ENCODE measurements at regions not wholly inside any gene's neighbourhood (a gene's known extent, or its start where the extent isn't known, plus 50 kb on each side); places are given as distances from the start of the nearest gene placed in this dataset.

DNA sequence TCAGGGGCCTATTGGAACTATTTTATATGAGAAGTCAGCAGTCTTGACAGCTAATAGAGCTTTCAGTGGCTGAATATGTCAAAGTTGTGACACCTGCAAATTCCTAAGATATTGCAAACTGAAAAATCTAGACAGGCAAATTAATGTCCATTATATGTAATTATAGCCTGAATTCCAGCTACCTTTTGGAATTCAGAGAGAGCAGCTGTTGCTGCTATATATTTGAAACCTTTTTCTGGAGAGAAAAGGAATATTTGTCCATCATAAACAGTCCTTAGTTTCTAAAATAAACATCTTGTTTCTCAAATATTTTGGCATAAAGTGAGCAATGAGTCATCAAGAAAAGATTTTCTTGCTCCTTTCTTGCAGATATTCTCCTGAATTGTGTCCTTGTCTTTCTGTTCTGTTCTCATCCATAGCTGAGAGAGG, 408.9 kb upstream of the SEMA3D start:
- Histone ChIP-seq H3K4me1 (ENCODE audit: control insufficient read depth, insufficient read depth, low read length) (no peaks in the 10 kb centered on the region), H3K27ac (ENCODE audit: low read depth, low read length) (no peak overlapping the region), H3K9me3 (ENCODE audit: control insufficient read depth, low read length) (no peaks in the 10 kb centered on the region), H3K9ac (ENCODE audit: extremely low read depth, low read length, poor library complexity, severe bottlenecking) (no peak overlapping the region), H3K27me3 (ENCODE audit: control insufficient read depth, insufficient read depth, low read length, poor library complexity, severe bottlenecking) (no peaks in the 10 kb centered on the region), H3K4me3 (ENCODE audit: low read length) (no peak overlapping the region), H3K36me3 (ENCODE audit: control insufficient read depth, insufficient read depth, low read length) (no peaks in the 10 kb centered on the region)
- Mint-ChIP-seq H3K9me3 (no peaks in the 10 kb centered on the region), H3K36me3 (ENCODE audit: low read depth) (no peaks in the 10 kb centered on the region), H3K4me1 (peaks cover 7% of the 10 kb centered on the region), H3K27ac (no peak overlapping the region), H3K4me3 (no peak overlapping the region), H3K27me3 (ENCODE audit: insufficient read depth) (no peaks in the 10 kb centered on the region)
- TF ChIP-seq, protein P1, sequence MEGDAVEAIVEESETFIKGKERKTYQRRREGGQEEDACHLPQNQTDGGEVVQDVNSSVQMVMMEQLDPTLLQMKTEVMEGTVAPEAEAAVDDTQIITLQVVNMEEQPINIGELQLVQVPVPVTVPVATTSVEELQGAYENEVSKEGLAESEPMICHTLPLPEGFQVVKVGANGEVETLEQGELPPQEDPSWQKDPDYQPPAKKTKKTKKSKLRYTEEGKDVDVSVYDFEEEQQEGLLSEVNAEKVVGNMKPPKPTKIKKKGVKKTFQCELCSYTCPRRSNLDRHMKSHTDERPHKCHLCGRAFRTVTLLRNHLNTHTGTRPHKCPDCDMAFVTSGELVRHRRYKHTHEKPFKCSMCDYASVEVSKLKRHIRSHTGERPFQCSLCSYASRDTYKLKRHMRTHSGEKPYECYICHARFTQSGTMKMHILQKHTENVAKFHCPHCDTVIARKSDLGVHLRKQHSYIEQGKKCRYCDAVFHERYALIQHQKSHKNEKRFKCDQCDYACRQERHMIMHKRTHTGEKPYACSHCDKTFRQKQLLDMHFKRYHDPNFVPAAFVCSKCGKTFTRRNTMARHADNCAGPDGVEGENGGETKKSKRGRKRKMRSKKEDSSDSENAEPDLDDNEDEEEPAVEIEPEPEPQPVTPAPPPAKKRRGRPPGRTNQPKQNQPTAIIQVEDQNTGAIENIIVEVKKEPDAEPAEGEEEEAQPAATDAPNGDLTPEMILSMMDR (conservative IDR thresholded peaks at IDR 0.05) = no peak
- DNase-seq = no peak

DNA sequence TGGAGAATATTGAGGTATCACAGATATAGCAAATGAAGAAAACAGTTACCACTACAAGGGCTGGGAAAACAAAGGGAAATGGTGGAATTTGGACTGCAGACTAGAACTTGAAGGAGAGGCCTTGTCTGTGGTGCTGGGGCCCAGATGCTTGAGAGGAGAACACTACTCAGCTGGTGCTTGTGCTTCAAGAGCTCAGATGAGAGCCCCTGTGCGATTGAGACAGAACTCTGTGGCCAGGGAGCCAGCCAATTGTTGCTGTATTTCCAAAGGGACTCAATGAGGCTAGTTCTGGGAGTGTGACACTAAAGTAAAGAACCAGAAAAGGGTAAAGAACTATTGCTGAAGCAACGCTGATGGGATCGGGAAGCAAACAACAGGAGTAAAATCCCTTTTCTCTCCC, 406.5 kb upstream of the SEMA3D start:
- H3K27ac Mint-ChIP-seq = no peak overlapping the region

DNA sequence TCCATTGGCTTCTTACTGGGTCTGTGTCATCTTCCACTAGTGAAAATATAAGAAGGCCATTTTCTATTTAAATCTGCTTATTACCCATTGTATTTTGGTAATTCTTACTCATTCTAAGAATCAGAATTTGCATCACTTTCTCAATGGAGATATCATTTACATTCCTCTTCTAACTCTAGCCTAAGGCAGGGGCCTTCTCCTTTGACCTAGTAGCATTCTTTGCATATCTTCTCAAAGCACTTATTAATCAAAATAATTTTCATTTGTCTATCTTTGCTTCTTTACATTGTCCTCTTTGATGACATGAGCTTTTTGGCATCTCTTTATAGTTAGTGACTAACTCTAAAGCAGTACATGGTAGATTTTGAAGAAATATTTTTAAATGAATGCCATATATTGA, 400.9 kb upstream of the SEMA3D start:
- no peaks in the 10 kb centered on the region for H3K9me3 Mint-ChIP-seq
- DNase-seq = no peak
- no peak overlapping the region for H3K4me3 Mint-ChIP-seq
- H3K27me3 Mint-ChIP-seq (ENCODE audit: insufficient read depth) = no peaks in the 10 kb centered on the region
- H3K36me3 Mint-ChIP-seq (ENCODE audit: low read depth) = no peaks in the 10 kb centered on the region
- no peaks in the 10 kb centered on the region for H3K36me3 ChIP-seq (ENCODE audit: control insufficient read depth, insufficient read depth, low read length)
- H3K4me1 Mint-ChIP-seq = peaks cover 3% of the 10 kb centered on the region
- no peak overlapping the region for H3K4me3 ChIP-seq (ENCODE audit: low read length)
- H3K9ac ChIP-seq (ENCODE audit: extremely low read depth, low read length, poor library complexity, severe bottlenecking) = no peak overlapping the region
- H3K27me3 ChIP-seq (ENCODE audit: control insufficient read depth, insufficient read depth, low read length, poor library complexity, severe bottlenecking) = no peaks in the 10 kb centered on the region
- TF ChIP-seq, protein P1 (conservative IDR thresholded peaks at IDR 0.05) = no peak
- no peaks in the 10 kb centered on the region for H3K9me3 ChIP-seq (ENCODE audit: control insufficient read depth, low read length)
- H3K27ac ChIP-seq (ENCODE audit: low read depth, low read length) = no peak overlapping the region
- no peak overlapping the region for H3K27ac Mint-ChIP-seq
- H3K4me1 ChIP-seq (ENCODE audit: control insufficient read depth, insufficient read depth, low read length) = no peaks in the 10 kb centered on the region

More for the DNA sequence above, 406.5 kb upstream of the SEMA3D start:
- H3K4me1 ChIP-seq (ENCODE audit: control insufficient read depth, insufficient read depth, low read length) = no peaks in the 10 kb centered on the region
- no peak overlapping the region for H3K4me3 Mint-ChIP-seq
- no peaks in the 10 kb centered on the region for H3K9me3 Mint-ChIP-seq
- no peaks in the 10 kb centered on the region for H3K27me3 ChIP-seq (ENCODE audit: control insufficient read depth, insufficient read depth, low read length, poor library complexity, severe bottlenecking)
- H3K27ac ChIP-seq (ENCODE audit: low read depth, low read length) = no peak overlapping the region
- H3K27me3 Mint-ChIP-seq (ENCODE audit: insufficient read depth) = no peaks in the 10 kb centered on the region
- peaks cover 7% of the 10 kb centered on the region for H3K4me1 Mint-ChIP-seq
- H3K36me3 ChIP-seq (ENCODE audit: control insufficient read depth, insufficient read depth, low read length) = no peaks in the 10 kb centered on the region
- DNase-seq = no peak
- H3K9ac ChIP-seq (ENCODE audit: extremely low read depth, low read length, poor library complexity, severe bottlenecking) = no peak overlapping the region
- H3K36me3 Mint-ChIP-seq (ENCODE audit: low read depth) = no peaks in the 10 kb centered on the region
- no peaks in the 10 kb centered on the region for H3K9me3 ChIP-seq (ENCODE audit: control insufficient read depth, low read length)
- TF ChIP-seq, protein P1 (conservative IDR thresholded peaks at IDR 0.05) = no peak
- no peak overlapping the region for H3K4me3 ChIP-seq (ENCODE audit: low read length)
- WGBS, 2 experiments (ENCODE audit: insufficient coverage in 1 of 2, insufficient read length in 1 of 2) = 77 to 81% methylated on average over 3 of the region's 3 CpGs
